ENCODE measurements at regions not wholly inside any gene's neighbourhood (a gene's known extent, or its start where the extent isn't known, plus 50 kb on each side); places are given as distances from the start of the nearest gene placed in this dataset.

- TF ChIP-seq CHD7 (IDR thresholded peaks at IDR 0.05; ENCODE audit: insufficient replicate concordance, low read length), result no peak
- no peak for TF ChIP-seq POU5F1 (IDR thresholded peaks at IDR 0.05; ENCODE audit: low read depth, low read length)
- TF ChIP-seq GTF2F1 (IDR thresholded peaks at IDR 0.05; ENCODE audit: borderline replicate concordance, low read depth, low read length), result no peak
- no peak for TF ChIP-seq KDM4A (IDR thresholded peaks at IDR 0.05; ENCODE audit: low read depth, low read length, severe bottlenecking)
- TF ChIP-seq RXRA (IDR thresholded peaks at IDR 0.05; ENCODE audit: insufficient read depth, low read depth, low read length), result no peak
- no peak for TF ChIP-seq SP4 (IDR thresholded peaks at IDR 0.05; ENCODE audit: low read length)
Observed at GRCh38 chr3:107985496-107985895, 105.3 kb downstream of the CD47 start (continued).
